Rectal smooth muscle tissue (tissue), 1 donor: ENCODE measurements at regions not wholly inside any gene's neighbourhood (a gene's known extent, or its start where the extent isn't known, plus 50 kb on each side); places are given as distances from the start of the nearest gene placed in this dataset.
"Not testable (repeated sequence)": the region's sequence is repeated elsewhere in the genome, so short reads cannot be mapped to it uniquely, and the experiment has no call there.

Source experiments
- H3K27ac ChIP-seq: one replicate; pipeline ENCODE4 v1.7.0; 2013; ENCODE audit warnings: low read depth, low read length, inconsistent platforms
- H3K27me3 ChIP-seq: one replicate; pipeline ENCODE4 v1.7.0; 2013; ENCODE audit warnings: low read length; ENCODE audit not compliant: control insufficient read depth, insufficient read depth
- H3K36me3 ChIP-seq: one replicate; pipeline ENCODE4 v1.7.0; 2013; ENCODE audit warnings: low read length; ENCODE audit not compliant: control insufficient read depth, insufficient read depth
- H3K4me1 ChIP-seq: one replicate; pipeline ENCODE4 v1.7.0; 2013; ENCODE audit warnings: low read length; ENCODE audit not compliant: control insufficient read depth, insufficient read depth
- H3K4me3 ChIP-seq: one replicate; pipeline ENCODE4 v1.7.0; 2013; ENCODE audit warnings: low read length
- H3K9ac ChIP-seq: one replicate; pipeline ENCODE4 v1.7.0; 2013; ENCODE audit warnings: low read length

GRCh38 chr15:24139622-24140021 is 452.5 kb upstream of the NDN start:
- H3K36me3 ChIP-seq, H3K4me1 ChIP-seq, H3K9ac ChIP-seq, H3K27me3 ChIP-seq, H3K27ac ChIP-seq, H3K4me3 ChIP-seq: not testable (repeated sequence)

GRCh38 chr15:24145070-24145469 is 458.0 kb upstream of the NDN start:
- H3K4me3 ChIP-seq, H3K27ac ChIP-seq, H3K27me3 ChIP-seq, H3K9ac ChIP-seq, H3K4me1 ChIP-seq, H3K36me3 ChIP-seq: not testable (repeated sequence)

GRCh38 chr15:24146251-24146650 is 459.1 kb upstream of the NDN start:
- no peaks in the 10 kb centered on the region for H3K27me3 ChIP-seq
- no peak overlapping the region for H3K9ac ChIP-seq
- H3K4me1 ChIP-seq, result no peaks in the 10 kb centered on the region
- no peaks in the 10 kb centered on the region for H3K36me3 ChIP-seq
- no peak overlapping the region for H3K27ac ChIP-seq
- no peak overlapping the region for H3K4me3 ChIP-seq

GRCh38 chr15:24150542-24150941 is 463.4 kb upstream of the NDN start:
- Histone ChIP-seq H3K4me3 (no peak overlapping the region), H3K27me3 (no peaks in the 10 kb centered on the region), H3K36me3 (no peaks in the 10 kb centered on the region), H3K4me1 (no peaks in the 10 kb centered on the region), H3K27ac (no peak overlapping the region), H3K9ac (no peak overlapping the region)

GRCh38 chr15:24158306-24158705 is 471.2 kb upstream of the NDN start:
- H3K27ac ChIP-seq, H3K9ac ChIP-seq, H3K36me3 ChIP-seq, H3K4me3 ChIP-seq, H3K27me3 ChIP-seq, H3K4me1 ChIP-seq: not testable (repeated sequence)

- H3K36me3 ChIP-seq, H3K4me3 ChIP-seq, H3K27ac ChIP-seq, H3K9ac ChIP-seq, H3K4me1 ChIP-seq, H3K27me3 ChIP-seq: not testable (repeated sequence)
Measured at GRCh38 chr15:24165512-24165911, 478.4 kb upstream of the NDN start.

- not testable (repeated sequence) for H3K27ac ChIP-seq, H3K4me1 ChIP-seq, H3K9ac ChIP-seq, H3K4me3 ChIP-seq, H3K36me3 ChIP-seq, H3K27me3 ChIP-seq
Measured at GRCh38 chr15:24202297-24202696, 473.3 kb upstream of the NPAP1 start.

GRCh38 chr15:24211742-24212476 is 463.7 kb upstream of the NPAP1 start:
- not testable (repeated sequence) for H3K4me3 ChIP-seq, H3K4me1 ChIP-seq, H3K9ac ChIP-seq

GRCh38 chr15:24223739-24224138 is 451.8 kb upstream of the NPAP1 start:
- Histone ChIP-seq H3K27me3 (no peaks in the 10 kb centered on the region), H3K27ac (no peak overlapping the region), H3K36me3 (no peaks in the 10 kb centered on the region), H3K4me3 (no peak overlapping the region), H3K9ac (no peak overlapping the region), H3K4me1 (no peaks in the 10 kb centered on the region)

More at GRCh38 chr15:24211742-24212476, 463.7 kb upstream of the NPAP1 start:
- H3K27ac ChIP-seq, H3K36me3 ChIP-seq, H3K27me3 ChIP-seq: not testable (repeated sequence)

- Histone ChIP-seq H3K27ac (no peak overlapping the region), H3K4me3 (no peak overlapping the region), H3K27me3 (no peaks in the 10 kb centered on the region), H3K36me3 (no peaks in the 10 kb centered on the region), H3K4me1 (no peaks in the 10 kb centered on the region), H3K9ac (no peak overlapping the region)
Measured at GRCh38 chr15:24224161-24224560, 451.4 kb upstream of the NPAP1 start.

- H3K27me3 ChIP-seq, H3K9ac ChIP-seq, H3K4me1 ChIP-seq, H3K27ac ChIP-seq, H3K4me3 ChIP-seq, H3K36me3 ChIP-seq: not testable (repeated sequence)
Measured at GRCh38 chr15:24228922-24229321, 446.7 kb upstream of the NPAP1 start.

- not testable (repeated sequence) for H3K4me1 ChIP-seq, H3K9ac ChIP-seq, H3K27me3 ChIP-seq, H3K4me3 ChIP-seq, H3K27ac ChIP-seq, H3K36me3 ChIP-seq
Measured at GRCh38 chr15:24233134-24233533, 442.4 kb upstream of the NPAP1 start.

- not testable (repeated sequence) for H3K9ac ChIP-seq, H3K36me3 ChIP-seq, H3K4me1 ChIP-seq, H3K27me3 ChIP-seq, H3K27ac ChIP-seq, H3K4me3 ChIP-seq
Measured at GRCh38 chr15:24240580-24240979, 435.0 kb upstream of the NPAP1 start.
